ENCODE measurements at regions not wholly inside any gene's neighbourhood (a gene's known extent, or its start where the extent isn't known, plus 50 kb on each side); places are given as distances from the start of the nearest gene placed in this dataset.

DNA sequence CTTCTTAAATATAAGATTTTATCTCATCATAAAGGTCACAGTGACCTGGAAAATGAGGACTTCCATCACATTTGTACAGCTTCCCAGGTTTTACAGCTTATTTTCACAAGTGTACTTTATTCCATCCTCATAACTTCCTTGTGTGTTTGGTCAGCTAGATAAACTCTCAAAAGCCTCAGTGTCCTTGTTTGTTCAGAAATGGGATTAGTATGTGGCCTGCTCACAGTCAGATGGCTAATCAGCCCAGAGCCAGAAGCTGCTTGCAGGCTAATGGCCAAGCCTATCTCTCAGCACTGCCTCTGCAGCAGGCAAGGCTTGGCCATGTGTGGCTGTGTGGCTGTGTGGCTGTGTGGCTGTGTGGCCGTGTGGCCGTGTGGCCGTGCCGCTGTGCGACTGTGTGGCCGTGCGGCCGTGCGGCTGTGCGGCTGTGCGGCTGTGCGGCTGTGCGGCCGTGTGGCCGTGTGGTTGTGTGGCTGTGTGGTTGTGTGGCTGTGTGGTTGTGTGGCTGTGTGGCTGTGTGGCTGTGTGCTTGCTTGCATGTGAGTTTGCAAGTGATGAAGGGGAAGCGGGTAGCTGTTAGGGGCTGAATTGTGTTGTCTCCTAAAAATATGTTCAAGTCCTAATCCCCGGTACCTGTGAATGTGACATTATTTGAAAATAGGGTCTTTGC lies 233.0 kb upstream of the TNP1 start:
- no peak overlapping the region for H3K27ac ChIP-seq (ENCODE audit: low read depth in 1 of 2, low read length in 2 of 2)
- H3K27me3 ChIP-seq (ENCODE audit: control insufficient read depth in 2 of 2, insufficient read depth in 2 of 2, low read length in 2 of 2) = no peaks in the 10 kb centered on the region
- no peaks in the 10 kb centered on the region for H3K79me2 ChIP-seq (ENCODE audit: insufficient read depth, low read length)
- no peak for DNase-seq
- H3K27me3 Mint-ChIP-seq (ENCODE audit: low read depth in 3 of 3) = peaks cover 0 to 6% (median 3%) of the 10 kb centered on the region in 3 donors
- no peak overlapping the region for H3K4me3 ChIP-seq (replicated peaks in 1 of 3; ENCODE audit: low read depth in 2 of 3, low read length in 3 of 3)
- no peaks in the 10 kb centered on the region for H3K9me3 ChIP-seq (replicated peaks in 1 of 2; ENCODE audit: control insufficient read depth in 1 of 2, insufficient read depth in 1 of 2, low read length in 2 of 2)
- WGBS (ENCODE audit: insufficient coverage) = 64% methylated on average over 5 of the region's 17 CpGs
- peaks cover 12 to 18% of the 10 kb centered on the region in 2 donors for H3K4me1 ChIP-seq (ENCODE audit: control insufficient read depth in 1 of 2, insufficient read depth in 2 of 2, low read length in 2 of 2)
- no peak overlapping the region for H3K4me2 ChIP-seq (replicated peaks; ENCODE audit: extremely low read depth, low read length, poor library complexity, severe bottlenecking)
- H3K4me1 Mint-ChIP-seq = peaks cover 48% of the 10 kb centered on the region
- no peaks in the 10 kb centered on the region for H4K20me1 ChIP-seq (ENCODE audit: insufficient read depth, low read length)
- H2AFZ ChIP-seq (ENCODE audit: insufficient read depth, low read depth, low read length, poor library complexity, severe bottlenecking) = no peak overlapping the region
- no peak overlapping the region for H3K27ac Mint-ChIP-seq
- H3K36me3 Mint-ChIP-seq = no peaks in the 10 kb centered on the region
- no peak for TF ChIP-seq CTCF (IDR thresholded peaks at IDR 0.05)
- no peak overlapping the region for H3K4me3 Mint-ChIP-seq
- intact Hi-C loops (cut with micrococcal nuclease) = no loop called here
- H3K9ac ChIP-seq (ENCODE audit: insufficient read depth, low read length, poor library complexity, severe bottlenecking) = no peak overlapping the region
- H3K36me3 ChIP-seq (replicated peaks in 1 of 2; ENCODE audit: control insufficient read depth in 1 of 2, insufficient read depth in 2 of 2, low read length in 2 of 2) = no peaks in the 10 kb centered on the region
- H3K9me3 Mint-ChIP-seq = no peaks in the 10 kb centered on the region

- no peak for TF ChIP-seq CTCF (IDR thresholded peaks at IDR 0.05)
- H3K36me3 Mint-ChIP-seq = no peaks in the 10 kb centered on the region
- intact Hi-C loops (cut with micrococcal nuclease) = no loop called here
These were observed 231.7 kb upstream of the TNP1 start for GRCh38 chr2:217091531-217091930.

More at GRCh38 chr2:217091531-217091930, 231.7 kb upstream of the TNP1 start:
- H3K27ac ChIP-seq (ENCODE audit: low read depth in 1 of 2, low read length in 2 of 2) = no peak overlapping the region
- no peaks in the 10 kb centered on the region for H3K79me2 ChIP-seq (ENCODE audit: insufficient read depth, low read length)
- no peak overlapping the region for H3K9ac ChIP-seq (ENCODE audit: insufficient read depth, low read length, poor library complexity, severe bottlenecking)
- no peaks in the 10 kb centered on the region for H3K9me3 Mint-ChIP-seq
- no peaks in the 10 kb centered on the region for H4K20me1 ChIP-seq (ENCODE audit: insufficient read depth, low read length)
- no peaks in the 10 kb centered on the region for H3K9me3 ChIP-seq (replicated peaks in 1 of 2; ENCODE audit: control insufficient read depth in 1 of 2, insufficient read depth in 1 of 2, low read length in 2 of 2)
- peaks cover 47% of the 10 kb centered on the region for H3K4me1 Mint-ChIP-seq
- no peak overlapping the region for H3K4me3 Mint-ChIP-seq
- H3K36me3 ChIP-seq (replicated peaks in 1 of 2; ENCODE audit: control insufficient read depth in 1 of 2, insufficient read depth in 2 of 2, low read length in 2 of 2) = no peaks in the 10 kb centered on the region
- no peak overlapping the region for H2AFZ ChIP-seq (ENCODE audit: insufficient read depth, low read depth, low read length, poor library complexity, severe bottlenecking)
- DNase-seq = no peak
- H3K4me3 ChIP-seq (replicated peaks in 1 of 3; ENCODE audit: low read depth in 2 of 3, low read length in 3 of 3) = no peak overlapping the region
- no peak overlapping the region for H3K27ac Mint-ChIP-seq
- no peak overlapping the region for H3K4me2 ChIP-seq (replicated peaks; ENCODE audit: extremely low read depth, low read length, poor library complexity, severe bottlenecking)
- peaks cover 0 to 6% (median 3%) of the 10 kb centered on the region in 3 donors for H3K27me3 Mint-ChIP-seq (ENCODE audit: low read depth in 3 of 3)
- H3K27me3 ChIP-seq (ENCODE audit: control insufficient read depth in 2 of 2, insufficient read depth in 2 of 2, low read length in 2 of 2) = no peaks in the 10 kb centered on the region
- H3K4me1 ChIP-seq (ENCODE audit: control insufficient read depth in 1 of 2, insufficient read depth in 2 of 2, low read length in 2 of 2) = peaks cover 12 to 19% of the 10 kb centered on the region in 2 donors
- 0% methylated on average over 1 of the region's 3 CpGs for WGBS (ENCODE audit: insufficient coverage)

All from CD14-positive monocyte (primary cell).